ENCODE measurements at regions not wholly inside any gene's neighbourhood (a gene's known extent, or its start where the extent isn't known, plus 50 kb on each side); places are given as distances from the start of the nearest gene placed in this dataset.
A peak's percentile ranks its signal among the peaks of the same experiment; 100 is the strongest.

DNA sequence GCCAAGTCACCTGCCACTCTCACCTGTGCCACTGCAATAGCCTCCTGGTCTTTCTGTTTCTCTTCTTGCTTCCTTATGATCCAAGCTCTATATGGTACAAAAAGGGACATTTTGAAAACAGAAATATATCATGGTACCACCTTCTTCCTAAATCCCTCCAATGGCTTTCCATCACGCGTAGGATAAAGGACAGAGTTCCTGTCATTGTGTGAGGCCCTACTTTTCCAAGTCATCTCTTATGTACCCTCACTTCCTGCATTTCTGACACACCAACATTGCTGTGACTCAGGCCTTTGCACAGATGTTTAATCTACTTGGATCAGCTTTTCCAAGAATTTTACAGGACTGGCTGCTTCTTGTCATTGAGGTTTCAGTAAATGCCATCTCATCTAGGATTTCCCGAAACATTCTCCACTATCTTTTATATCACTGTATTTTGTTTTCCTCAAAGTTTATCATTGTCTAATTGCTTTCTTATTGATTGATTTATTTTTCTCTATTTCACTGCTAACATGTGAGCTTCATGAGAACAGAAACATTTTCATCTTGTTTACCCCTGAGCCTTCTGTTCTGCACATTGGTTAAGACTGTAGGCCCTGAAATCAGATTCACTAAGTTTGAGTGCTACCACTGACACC is 426.1 kb upstream of the FANCL start:
- DNase-seq (ENCODE audit: low read depth), result peak; percentile 57

DNA sequence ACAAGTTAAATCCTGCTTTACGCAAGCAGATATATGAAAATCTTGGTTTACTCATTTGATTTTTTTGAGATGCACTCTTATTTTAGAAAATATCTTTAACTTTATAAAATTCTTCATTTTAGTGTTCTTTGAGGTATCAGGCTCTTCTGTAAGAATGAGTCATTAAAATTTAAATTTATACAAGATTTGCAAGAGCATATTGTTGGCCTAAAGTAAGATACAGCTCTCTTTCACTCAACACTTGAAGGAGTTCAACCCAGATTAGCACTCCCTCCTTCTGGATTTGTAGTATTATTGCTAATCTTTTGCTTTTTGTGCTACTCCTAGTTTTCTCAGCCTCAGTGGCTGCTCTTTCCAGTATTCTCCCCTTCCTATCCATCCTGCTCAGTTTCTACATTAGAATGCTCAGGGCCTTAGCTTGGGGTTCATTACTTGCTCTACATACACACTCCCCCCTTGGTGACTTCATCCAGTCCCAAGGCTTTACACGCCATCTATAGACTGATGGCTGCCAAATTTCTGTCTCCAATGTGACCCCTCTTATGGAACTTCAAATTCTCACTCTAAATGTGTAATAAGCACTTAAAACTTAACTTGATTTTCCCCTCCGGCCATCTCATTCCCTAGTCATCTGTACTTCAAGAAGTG is 425.3 kb upstream of the FANCL start:
- DNase-seq (ENCODE audit: low read depth), result no peak

DNA sequence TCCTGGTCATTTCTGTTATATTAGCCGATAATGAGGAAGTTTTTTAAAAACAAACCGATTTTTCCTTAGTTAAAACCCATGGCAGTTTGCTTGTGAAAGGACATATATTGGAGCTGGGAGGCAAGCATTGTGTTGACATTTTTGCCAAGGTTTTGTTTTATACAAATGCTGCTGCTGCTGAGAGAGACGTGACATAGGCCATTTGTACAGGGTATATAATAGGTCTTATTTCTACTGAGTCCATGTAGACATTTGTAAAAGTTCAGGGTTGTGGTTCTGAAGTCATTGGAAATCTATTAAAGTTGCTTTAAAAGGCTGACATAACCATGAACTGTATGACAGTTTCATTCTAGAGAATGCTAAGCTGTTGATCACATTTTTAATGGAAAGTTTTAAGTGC is 424.0 kb upstream of the FANCL start:
- DNase-seq (ENCODE audit: low read depth), result no peak

GRCh38 chr2:58664523-58665151 is 423.5 kb upstream of the FANCL start:
- DNase-seq (ENCODE audit: low read depth), result peak; percentile 32

DNA sequence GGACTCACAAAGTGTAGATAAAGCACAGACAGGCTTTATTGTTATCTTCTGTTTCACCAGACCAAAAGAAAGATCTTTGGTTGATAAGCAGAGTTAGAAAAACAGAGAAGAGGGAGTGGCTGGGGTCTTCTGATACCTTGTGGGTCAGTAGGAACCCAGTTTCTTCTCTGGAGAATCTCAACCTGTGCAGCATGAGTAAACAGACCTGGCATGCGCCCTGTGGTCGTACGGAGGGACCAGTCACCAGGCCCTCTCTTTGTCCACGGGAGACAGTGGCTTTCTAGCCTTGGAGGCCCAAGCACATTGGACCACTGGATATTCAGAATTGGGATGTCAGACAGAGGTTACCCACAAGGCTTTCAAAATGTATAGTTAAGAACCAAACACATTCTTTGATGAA is 418.9 kb upstream of the FANCL start:
- DNase-seq (ENCODE audit: low read depth), result no peak

GRCh38 chr2:58655152-58655551 is 414.0 kb upstream of the FANCL start:
- no peak for DNase-seq (ENCODE audit: low read depth)

DNA sequence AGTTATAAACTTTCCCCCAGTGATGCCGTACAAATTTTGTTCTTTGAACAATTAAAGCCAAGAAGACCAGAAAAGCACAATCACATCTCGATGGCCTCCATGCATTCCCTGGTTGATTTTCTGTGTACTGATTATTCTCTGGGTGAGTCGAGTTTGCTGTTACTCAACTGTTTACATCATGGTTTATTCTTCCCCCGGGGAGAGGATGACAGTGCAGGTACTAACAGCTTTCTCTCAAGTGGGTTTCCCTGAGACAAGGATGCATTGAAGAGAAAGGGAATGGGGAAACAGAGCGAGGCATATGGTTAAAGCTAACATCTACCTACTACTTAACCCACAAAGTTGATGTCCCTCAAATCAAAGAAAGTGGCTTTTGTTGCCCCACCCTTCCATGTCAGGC is 410.8 kb upstream of the FANCL start:
- DNase-seq (ENCODE audit: low read depth), result peak; percentile 50

- no peak for DNase-seq (ENCODE audit: low read depth)
Measured at GRCh38 chr2:58650781-58651180, 409.7 kb upstream of the FANCL start.

- DNase-seq (ENCODE audit: low read depth), result no peak
Measured at GRCh38 chr2:58649756-58650155, 408.6 kb upstream of the FANCL start.

GRCh38 chr2:58645017-58645416 is 403.9 kb upstream of the FANCL start:
- DNase-seq (ENCODE audit: low read depth), result no peak

DNA sequence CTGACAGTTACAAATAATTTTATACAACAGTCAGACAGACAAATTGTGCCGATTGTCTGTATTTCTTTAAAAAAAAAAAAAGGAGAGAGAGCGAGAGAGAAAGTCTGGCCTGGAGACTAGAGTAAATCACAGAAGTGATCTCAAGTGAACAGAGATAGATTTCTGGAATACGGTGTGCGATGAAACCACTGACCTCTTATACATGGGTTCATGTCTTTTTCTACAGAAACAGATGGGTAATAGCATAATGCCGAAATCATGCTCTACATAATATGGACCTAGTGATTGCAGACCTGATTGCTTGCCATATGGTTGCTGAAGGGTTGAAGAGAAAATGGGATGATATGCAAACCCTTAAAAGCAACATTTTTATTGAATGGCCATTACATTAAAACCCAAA is 403.3 kb upstream of the FANCL start:
- DNase-seq (ENCODE audit: low read depth), result no peak

GRCh38 chr2:58641001-58641400 is 399.9 kb upstream of the FANCL start:
- no peak for DNase-seq (ENCODE audit: low read depth)

DNA sequence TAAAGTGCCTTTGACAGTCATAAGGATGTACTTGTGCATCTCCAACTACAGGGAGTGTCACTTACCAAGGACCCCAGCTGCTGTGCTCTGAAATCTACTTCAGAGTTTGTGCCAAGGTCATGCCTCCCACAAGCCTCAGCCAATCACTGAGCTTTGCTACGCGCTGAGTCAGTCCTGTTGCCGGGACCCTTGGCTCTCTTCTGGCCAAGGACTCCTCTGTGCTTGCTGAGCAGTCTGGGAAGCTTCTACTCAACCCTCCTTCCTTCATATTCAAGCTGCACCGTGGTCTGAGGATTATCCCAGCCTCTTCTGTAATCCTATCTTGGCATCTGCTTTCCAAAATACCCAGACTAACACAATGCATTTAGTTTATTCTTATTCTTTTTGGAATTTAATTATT is 398.9 kb upstream of the FANCL start:
- no peak for DNase-seq (ENCODE audit: low read depth)

DNA sequence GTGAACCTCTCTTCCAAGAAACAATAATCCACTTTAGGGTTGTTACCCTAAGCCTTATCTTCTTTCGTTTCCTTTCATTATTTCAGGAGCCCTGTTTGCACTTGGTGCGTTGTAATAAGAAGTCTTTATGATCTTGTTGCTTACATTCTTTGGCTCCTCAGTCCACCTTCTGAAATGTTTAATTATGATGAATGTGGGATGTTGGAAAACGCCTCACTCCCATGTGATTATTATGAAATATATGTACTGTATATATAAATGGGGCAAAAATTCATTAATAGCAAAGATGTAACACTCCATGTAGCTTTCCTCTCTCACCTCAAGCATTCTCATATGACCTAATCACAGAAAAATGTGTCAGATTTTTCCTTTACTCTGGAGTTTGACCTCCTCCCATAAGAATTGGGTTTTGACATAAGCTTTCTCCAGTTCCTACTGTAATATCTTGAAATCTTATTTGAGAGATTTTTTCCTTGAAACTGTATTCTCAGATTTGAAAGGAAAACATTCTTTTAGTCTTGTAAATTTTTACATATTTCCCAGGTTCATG is 397.2 kb upstream of the FANCL start:
- DNase-seq (ENCODE audit: low read depth), result peak; percentile 48

DNA sequence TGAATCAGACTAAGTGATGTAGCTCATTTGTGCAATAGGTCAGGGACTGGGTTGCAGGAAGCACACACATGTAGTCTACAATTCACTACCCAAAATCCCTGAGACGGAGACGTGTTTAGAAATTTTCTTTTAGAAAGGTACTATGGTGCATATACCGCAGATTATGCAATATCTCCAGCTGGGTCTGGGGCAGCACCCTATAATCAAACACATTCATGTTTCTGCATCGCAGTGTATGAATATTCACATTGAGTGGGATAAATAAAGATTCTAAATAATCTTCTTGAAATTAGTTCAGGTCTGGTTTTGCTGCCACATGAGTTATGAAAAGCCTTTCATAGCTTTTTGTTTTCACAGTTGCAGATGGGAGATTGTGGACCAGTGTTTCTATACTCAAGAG is 395.7 kb upstream of the FANCL start:
- no peak for DNase-seq (ENCODE audit: low read depth)

DNA sequence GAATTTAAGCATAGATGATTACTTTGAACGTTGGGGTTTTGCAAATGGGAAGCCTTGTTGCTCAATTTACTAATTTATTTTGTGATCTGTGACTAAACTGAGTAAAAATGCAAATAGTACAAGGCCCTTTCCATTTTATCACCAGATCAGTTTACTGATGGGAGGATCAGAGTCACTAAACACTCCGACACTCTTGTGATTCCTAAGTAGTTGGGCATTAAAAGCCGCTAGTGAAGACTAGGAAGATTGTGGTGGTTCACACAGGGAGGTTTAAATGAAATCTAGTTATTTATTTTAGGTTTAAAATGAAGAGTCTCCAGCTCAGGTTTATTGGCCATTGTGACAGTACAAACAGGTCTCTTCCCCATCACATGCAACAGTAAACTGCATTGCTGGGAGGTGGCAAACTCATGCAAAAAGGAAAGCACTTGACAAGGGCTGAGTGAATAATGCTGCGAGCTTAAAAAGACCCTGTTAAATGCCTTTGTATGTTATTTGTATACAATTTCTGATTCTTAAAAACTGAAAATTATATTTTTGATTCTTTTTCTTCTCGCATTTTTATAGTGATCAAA is 394.8 kb upstream of the FANCL start:
- no peak for DNase-seq (ENCODE audit: low read depth)

DNA sequence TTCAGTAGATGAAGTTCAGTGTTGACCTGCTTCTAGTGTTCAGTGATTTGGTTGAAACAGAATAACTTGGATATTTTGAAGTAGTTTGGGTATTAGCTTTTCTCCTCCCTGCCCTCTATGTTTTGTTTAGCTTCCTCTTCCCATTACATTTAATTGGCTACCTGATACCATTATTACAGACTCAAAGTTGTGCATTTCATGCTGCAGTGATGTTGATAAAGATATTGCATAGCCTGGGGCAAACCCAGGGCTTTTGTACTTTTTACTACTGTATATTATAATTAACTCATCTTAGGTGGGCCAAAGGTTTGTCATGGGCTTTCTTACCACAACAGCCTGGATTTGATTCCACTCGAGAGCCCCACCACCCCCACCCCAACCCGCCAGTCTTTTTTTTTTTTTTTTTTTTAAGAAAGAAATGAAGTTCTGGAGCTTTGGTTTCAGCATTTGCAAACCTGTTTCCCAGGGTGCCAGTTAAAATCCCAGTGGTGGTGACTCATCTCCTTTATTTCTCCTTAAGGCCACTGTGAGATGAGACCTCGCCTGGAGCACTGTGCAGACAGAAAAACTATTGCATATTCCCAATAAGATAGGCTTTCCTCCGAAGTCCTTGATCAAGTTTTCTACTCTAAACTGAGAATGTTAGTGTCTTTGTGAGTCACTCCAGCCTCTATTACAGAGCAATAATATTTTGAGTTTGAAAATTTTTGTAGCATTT is 393.7 kb upstream of the FANCL start:
- DNase-seq (ENCODE audit: low read depth), result peak; percentile 84

DNA sequence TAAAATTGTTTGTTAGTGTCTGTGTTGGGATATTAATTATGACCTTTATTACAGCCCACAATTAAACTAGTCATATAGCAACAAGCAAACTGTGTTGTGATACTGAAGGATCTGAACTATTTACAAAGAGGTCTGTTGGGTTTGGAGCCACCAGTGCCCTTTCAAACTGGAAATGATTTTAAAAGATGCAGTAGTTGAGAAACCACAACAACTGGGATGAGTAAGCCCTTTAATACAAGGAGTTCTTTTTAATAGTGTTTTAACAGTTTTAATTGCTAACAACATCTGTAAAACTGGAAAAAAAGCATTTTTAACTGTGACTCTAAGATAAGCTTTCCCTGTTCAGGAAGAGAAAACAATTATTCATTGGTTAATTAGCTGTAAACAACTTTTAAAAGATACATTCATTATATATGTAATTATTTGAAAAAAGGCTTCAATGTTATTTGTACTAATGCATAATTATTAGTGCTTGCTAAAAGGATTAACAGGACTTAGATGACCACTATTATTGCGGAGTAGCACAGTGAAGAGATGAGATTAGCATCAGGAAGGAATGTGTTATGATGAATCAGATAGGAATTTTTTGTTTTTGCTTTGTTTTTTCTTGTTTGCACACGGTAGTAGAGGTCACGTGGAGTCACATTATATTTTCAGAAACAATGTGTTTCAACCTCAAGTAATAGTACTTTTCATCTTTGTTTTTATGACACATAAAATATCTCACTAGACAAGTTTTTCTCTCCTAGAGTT is 392.7 kb upstream of the FANCL start:
- peak; percentile 92 for DNase-seq (ENCODE audit: low read depth)

GRCh38 chr2:58631986-58632385 is 390.9 kb upstream of the FANCL start:
- no peak for DNase-seq (ENCODE audit: low read depth)

DNA sequence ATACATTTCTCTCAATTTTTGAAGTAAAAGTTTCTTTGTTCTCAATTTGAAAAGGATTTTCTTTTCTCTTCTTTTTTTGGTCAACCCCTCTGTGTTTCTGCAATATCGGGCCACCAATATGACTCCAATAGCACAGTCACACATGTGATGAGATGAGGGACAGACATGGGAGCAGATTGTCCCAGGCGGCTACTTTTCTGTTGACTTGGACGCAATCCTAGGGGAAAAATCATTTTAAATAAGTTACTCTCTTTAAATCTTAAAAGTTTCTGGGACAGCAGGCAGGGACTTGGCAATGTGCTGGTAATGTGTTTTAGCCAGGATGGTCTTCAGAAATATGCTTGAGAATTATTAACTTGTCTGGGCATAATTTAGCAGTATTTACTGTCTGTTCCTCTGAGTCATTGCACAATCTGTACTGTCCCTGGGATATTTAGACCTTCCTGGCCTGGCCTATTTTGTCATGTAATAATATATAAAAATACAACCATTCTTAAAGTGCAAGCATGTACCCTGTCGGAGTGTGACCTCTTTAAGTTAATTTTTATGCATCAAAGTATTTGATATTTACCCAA is 388.5 kb upstream of the FANCL start:
- DNase-seq (ENCODE audit: low read depth), result no peak

GRCh38 chr2:58620896-58621295 is 379.8 kb upstream of the FANCL start:
- peak; percentile 36 for DNase-seq (ENCODE audit: low read depth)
